WTC11 (cell line): ENCODE measurements at regions not wholly inside any gene's neighbourhood (a gene's known extent, or its start where the extent isn't known, plus 50 kb on each side); places are given as distances from the start of the nearest gene placed in this dataset.

Source experiments
- ATAC-seq: fragments of 200-7000 bp; cut with Tn5 transposase; 2 replicates; pipeline ENCODE4 v1.10.0; 2021; ENCODE audit warnings: mild to moderate bottlenecking, moderate library complexity
- CTCF ChIA-PET: fragments of 300-600 bp; sonication (Branson Sonifier 250); formaldehyde crosslinking; loops from one replicate; lab custom pipeline; 2021; ENCODE audit warnings: antibody characterized with exemption; lab: Charles Lee
- POLR2A ChIA-PET: fragments of 350-600 bp; sonication (Branson Sonifier 250); formaldehyde crosslinking; loops from one replicate; lab custom pipeline; 2021; ENCODE audit warnings: antibody characterized with exemption; lab: Charles Lee
- DNase-seq: peaks from one replicate; pipeline ENCODE4 v3.0.0; 2021; ENCODE audit warnings: low spot score
- H3K27ac Mint-ChIP-seq: 2 replicates; pipeline ENCODE4 v1.8.0; 2021; ENCODE audit warnings: mixed read lengths
- H3K27me3 Mint-ChIP-seq: 2 replicates; pipeline ENCODE4 v1.8.0; 2021; ENCODE audit warnings: low read depth, mild to moderate bottlenecking, moderate library complexity, mixed read lengths
- H3K36me3 Mint-ChIP-seq: 2 replicates; pipeline ENCODE4 v1.8.0; 2021; ENCODE audit warnings: mixed read lengths
- H3K4me1 Mint-ChIP-seq: 2 replicates; pipeline ENCODE4 v1.8.0; 2022; ENCODE audit warnings: mixed read lengths
- H3K4me3 Mint-ChIP-seq: 2 replicates; pipeline ENCODE4 v1.8.0; 2021; ENCODE audit warnings: mild to moderate bottlenecking, moderate library complexity, mixed read lengths
- H3K9me3 Mint-ChIP-seq: 2 replicates; pipeline ENCODE4 v1.8.0; 2021; ENCODE audit warnings: mixed read lengths
- CDX4 ChIP-seq: fragments of 250-450 bp; sonication (Bioruptor Pico); IDR thresholded peaks from 2 replicates; pipeline ENCODE4 v1.9.0; 2021; ENCODE audit warnings: moderate library complexity, mild to moderate bottlenecking, inconsistent platforms, borderline replicate concordance
- CTCF ChIP-seq: fragments of 200-600 bp; IDR thresholded peaks from 2 replicates; pipeline ENCODE4 v1.8.0; 2022; ENCODE audit warnings: antibody characterized with exemption
- E2F5 ChIP-seq: sonication (generic); formaldehyde crosslinking; IDR thresholded peaks from 2 replicates; pipeline ENCODE4 v1.8.1; 2022; ENCODE audit warnings: mild to moderate bottlenecking, moderate library complexity, missing genetic modification reagents
- ELF4 ChIP-seq: sonication (generic); formaldehyde crosslinking; IDR thresholded peaks from 2 replicates; pipeline ENCODE4 v1.8.1; 2022; ENCODE audit warnings: low read depth, mild to moderate bottlenecking, moderate library complexity, missing genetic modification reagents
- HMGXB4 ChIP-seq: sonication (generic); formaldehyde crosslinking; IDR thresholded peaks from 2 replicates; pipeline ENCODE4 v1.8.1; 2023; ENCODE audit warnings: mild to moderate bottlenecking, moderate library complexity, missing genetic modification reagents
- JAZF1 ChIP-seq: fragments of 250-450 bp; sonication (Bioruptor Pico); IDR thresholded peaks from 2 replicates; pipeline ENCODE4 v1.9.0; 2021; ENCODE audit warnings: moderate library complexity, mild to moderate bottlenecking, inconsistent platforms
- MYBL2 ChIP-seq: sonication (generic); formaldehyde crosslinking; IDR thresholded peaks from 2 replicates; pipeline ENCODE4 v1.8.1; 2023; ENCODE audit warnings: mild to moderate bottlenecking, moderate library complexity, missing genetic modification reagents
- NFATC4 ChIP-seq: fragments of 250-450 bp; sonication (Bioruptor Pico); IDR thresholded peaks from 2 replicates; pipeline ENCODE4 v1.9.0; 2021; ENCODE audit warnings: mild to moderate bottlenecking
- NFE2L1 ChIP-seq: sonication (generic); formaldehyde crosslinking; IDR thresholded peaks from 2 replicates; pipeline ENCODE4 v1.8.1; 2023; ENCODE audit warnings: missing genetic modification reagents
- NR3C1 ChIP-seq: sonication (generic); formaldehyde crosslinking; conservative IDR thresholded peaks from 2 replicates; pipeline ENCODE4 v1.8.1; 2023; ENCODE audit warnings: low read depth, mild to moderate bottlenecking, missing genetic modification reagents
- PRRX2 ChIP-seq: fragments of 250-450 bp; sonication (Bioruptor Pico); IDR thresholded peaks from 2 replicates; pipeline ENCODE4 v1.8.0; 2021; ENCODE audit warnings: mild to moderate bottlenecking
- RELA ChIP-seq: sonication (generic); formaldehyde crosslinking; IDR thresholded peaks from 2 replicates; pipeline ENCODE4 v1.8.1; 2022; ENCODE audit warnings: missing genetic modification reagents, mild to moderate bottlenecking, borderline replicate concordance
- SOX15 ChIP-seq: fragments of 250-450 bp; sonication (Bioruptor Pico); IDR thresholded peaks from 2 replicates; pipeline ENCODE4 v1.9.0; 2021; ENCODE audit warnings: mild to moderate bottlenecking
- TEAD1 ChIP-seq: sonication (generic); formaldehyde crosslinking; IDR thresholded peaks from 2 replicates; pipeline ENCODE4 v1.8.0; 2022; ENCODE audit warnings: mild to moderate bottlenecking, missing genetic modification reagents
- TEAD4 ChIP-seq: sonication (generic); formaldehyde crosslinking; IDR thresholded peaks from 2 replicates; pipeline ENCODE4 v1.8.0; 2022; ENCODE audit warnings: mild to moderate bottlenecking, missing genetic modification reagents
- TP53 ChIP-seq: sonication (generic); formaldehyde crosslinking; IDR thresholded peaks from 2 replicates; pipeline ENCODE4 v1.8.1; 2023; ENCODE audit warnings: mild to moderate bottlenecking, missing genetic modification reagents
- USF1 ChIP-seq: sonication (generic); formaldehyde crosslinking; IDR thresholded peaks from 2 replicates; pipeline ENCODE4 v1.8.0; 2022; ENCODE audit warnings: mild to moderate bottlenecking, missing genetic modification reagents
- ZBTB21 ChIP-seq: sonication (generic); formaldehyde crosslinking; IDR thresholded peaks from 2 replicates; pipeline ENCODE4 v1.8.1; 2023; ENCODE audit warnings: mild to moderate bottlenecking, missing genetic modification reagents, borderline replicate concordance
- ZNF232 ChIP-seq: sonication (generic); formaldehyde crosslinking; IDR thresholded peaks from 2 replicates; pipeline ENCODE4 v1.8.0; 2022; ENCODE audit warnings: mild to moderate bottlenecking, missing genetic modification reagents
- ZNF281 ChIP-seq: sonication (generic); formaldehyde crosslinking; IDR thresholded peaks from 2 replicates; pipeline ENCODE4 v1.8.0; 2023; ENCODE audit warnings: mild to moderate bottlenecking, missing genetic modification reagents
- ZNF423 ChIP-seq: fragments of 250-450 bp; sonication (Bioruptor Pico); IDR thresholded peaks from 2 replicates; pipeline ENCODE4 v2.1.2; 2022; ENCODE audit warnings: mild to moderate bottlenecking, moderate library complexity
- ZNF512 ChIP-seq: sonication (generic); formaldehyde crosslinking; IDR thresholded peaks from 2 replicates; pipeline ENCODE4 v1.8.1; 2022; ENCODE audit warnings: missing genetic modification reagents, borderline replicate concordance
- ZNF671 ChIP-seq: fragments of 250-450 bp; sonication (Bioruptor Pico); IDR thresholded peaks from 2 replicates; pipeline ENCODE4 v1.8.0; 2021; ENCODE audit warnings: mild to moderate bottlenecking

GRCh38 chr7:118995350-118995749, 770.8 kb downstream of the ANKRD7 start:
- Mint-ChIP-seq H3K36me3 (no peaks in the 10 kb centered on the region), H3K9me3 (no peaks in the 10 kb centered on the region), H3K4me3 (no peak overlapping the region), H3K4me1 (peaks cover 5% of the 10 kb centered on the region; the same call in 1 of the 2 replicates), H3K27me3 (no peaks in the 10 kb centered on the region), H3K27ac (no peak overlapping the region)
- DNase-seq (no peak), ATAC-seq (no peak)
- CTCF ChIA-PET, result no interaction called here
- TF ChIP-seq PRRX2 (CRISPR knock-in tag) (no peak), CDX4 (no peak), HMGXB4 (CRISPR knock-in tag) (no peak), CTCF (no peak), RELA (CRISPR knock-in tag) (no peak), ZNF423 (no peak), ELF4 (CRISPR knock-in tag) (no peak), JAZF1 (CRISPR knock-in tag) (no peak), SOX15 (CRISPR knock-in tag) (no peak), NFATC4 (CRISPR knock-in tag) (no peak), USF1 (no peak), NFE2L1 (CRISPR knock-in tag) (no peak)
- POLR2A ChIA-PET, result no interaction called here

GRCh38 chr7:119007236-119007635, 782.7 kb downstream of the ANKRD7 start:
- no peaks in the 10 kb centered on the region for H3K4me1 Mint-ChIP-seq
- DNase-seq, result no peak
- ChIA-PET POLR2A (no interaction called here), CTCF (no interaction called here)
- H3K36me3 Mint-ChIP-seq, result no peaks in the 10 kb centered on the region
- H3K4me3 Mint-ChIP-seq, result no peak overlapping the region
- no peak for ATAC-seq
- H3K27me3 Mint-ChIP-seq, result no peaks in the 10 kb centered on the region
- H3K27ac Mint-ChIP-seq, result no peak overlapping the region
- no peaks in the 10 kb centered on the region for H3K9me3 Mint-ChIP-seq
- TF ChIP-seq ZNF281, result no peak
- TF ChIP-seq NFATC4 (CRISPR knock-in tag), result no peak
- no peak for TF ChIP-seq ZNF423
- TF ChIP-seq TEAD1 (CRISPR knock-in tag), result no peak
- TF ChIP-seq NR3C1 (CRISPR knock-in tag), result no peak
- no peak for TF ChIP-seq ZNF232 (CRISPR knock-in tag)
- TF ChIP-seq SOX15 (CRISPR knock-in tag), result no peak
- TF ChIP-seq ZBTB21 (CRISPR knock-in tag), result no peak
- no peak for TF ChIP-seq ZNF512
- TF ChIP-seq ZNF671 (CRISPR knock-in tag), result no peak
- TF ChIP-seq TP53 (CRISPR knock-in tag), result no peak
- TF ChIP-seq USF1, result no peak
- no peak for TF ChIP-seq E2F5 (CRISPR knock-in tag)
- TF ChIP-seq TEAD4 (CRISPR knock-in tag), result no peak
- TF ChIP-seq MYBL2 (CRISPR knock-in tag), result no peak
